ENCODE measurements at regions not wholly inside any gene's neighbourhood (a gene's known extent, or its start where the extent isn't known, plus 50 kb on each side); places are given as distances from the start of the nearest gene placed in this dataset.

DNA sequence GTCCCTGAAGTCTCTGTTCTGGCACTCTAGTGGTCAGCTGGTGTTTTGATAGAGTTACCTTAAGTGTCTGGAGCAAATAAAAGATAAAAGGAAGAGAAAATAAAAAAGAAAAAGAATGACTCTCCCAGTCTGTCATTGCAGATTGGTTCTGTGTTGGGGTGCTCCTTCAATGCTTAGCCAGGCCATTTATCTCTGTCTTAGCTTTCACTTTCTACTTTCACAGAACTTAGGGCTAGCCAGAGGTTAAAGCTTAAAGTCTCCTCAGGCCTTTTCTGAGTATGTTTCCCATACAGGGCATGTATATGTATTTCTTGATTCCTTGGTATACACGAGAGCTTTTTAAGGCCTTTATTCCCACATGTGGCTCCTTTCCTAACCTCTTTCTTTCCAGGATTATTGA, 83.1 kb upstream of the TEX13D start (continued):
- TF ChIP-seq ZNF600 (tag by site-specific recombination; IDR thresholded peaks at IDR 0.05) (no peak), ZFHX2 (tag by site-specific recombination; conservative IDR thresholded peaks at IDR 0.05) (no peak), ZNF121 (tag by site-specific recombination; IDR thresholded peaks at IDR 0.05) (no peak)
- TF ChIP-seq, protein P1, sequence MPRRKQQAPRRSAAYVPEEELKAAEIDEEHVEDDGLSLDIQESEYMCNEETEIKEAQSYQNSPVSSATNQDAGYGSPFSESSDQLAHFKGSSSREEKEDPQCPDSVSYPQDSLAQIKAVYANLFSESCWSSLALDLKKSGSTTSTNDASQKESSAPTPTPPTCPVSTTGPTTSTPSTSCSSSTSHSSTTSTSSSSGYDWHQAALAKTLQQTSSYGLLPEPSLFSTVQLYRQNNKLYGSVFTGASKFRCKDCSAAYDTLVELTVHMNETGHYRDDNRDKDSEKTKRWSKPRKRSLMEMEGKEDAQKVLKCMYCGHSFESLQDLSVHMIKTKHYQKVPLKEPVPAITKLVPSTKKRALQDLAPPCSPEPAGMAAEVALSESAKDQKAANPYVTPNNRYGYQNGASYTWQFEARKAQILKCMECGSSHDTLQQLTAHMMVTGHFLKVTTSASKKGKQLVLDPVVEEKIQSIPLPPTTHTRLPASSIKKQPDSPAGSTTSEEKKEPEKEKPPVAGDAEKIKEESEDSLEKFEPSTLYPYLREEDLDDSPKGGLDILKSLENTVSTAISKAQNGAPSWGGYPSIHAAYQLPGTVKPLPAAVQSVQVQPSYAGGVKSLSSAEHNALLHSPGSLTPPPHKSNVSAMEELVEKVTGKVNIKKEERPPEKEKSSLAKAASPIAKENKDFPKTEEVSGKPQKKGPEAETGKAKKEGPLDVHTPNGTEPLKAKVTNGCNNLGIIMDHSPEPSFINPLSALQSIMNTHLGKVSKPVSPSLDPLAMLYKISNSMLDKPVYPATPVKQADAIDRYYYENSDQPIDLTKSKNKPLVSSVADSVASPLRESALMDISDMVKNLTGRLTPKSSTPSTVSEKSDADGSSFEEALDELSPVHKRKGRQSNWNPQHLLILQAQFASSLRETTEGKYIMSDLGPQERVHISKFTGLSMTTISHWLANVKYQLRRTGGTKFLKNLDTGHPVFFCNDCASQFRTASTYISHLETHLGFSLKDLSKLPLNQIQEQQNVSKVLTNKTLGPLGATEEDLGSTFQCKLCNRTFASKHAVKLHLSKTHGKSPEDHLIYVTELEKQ (tag by site-specific recombination; IDR thresholded peaks at IDR 0.05; ENCODE audit: borderline replicate concordance) = no peak

DNA sequence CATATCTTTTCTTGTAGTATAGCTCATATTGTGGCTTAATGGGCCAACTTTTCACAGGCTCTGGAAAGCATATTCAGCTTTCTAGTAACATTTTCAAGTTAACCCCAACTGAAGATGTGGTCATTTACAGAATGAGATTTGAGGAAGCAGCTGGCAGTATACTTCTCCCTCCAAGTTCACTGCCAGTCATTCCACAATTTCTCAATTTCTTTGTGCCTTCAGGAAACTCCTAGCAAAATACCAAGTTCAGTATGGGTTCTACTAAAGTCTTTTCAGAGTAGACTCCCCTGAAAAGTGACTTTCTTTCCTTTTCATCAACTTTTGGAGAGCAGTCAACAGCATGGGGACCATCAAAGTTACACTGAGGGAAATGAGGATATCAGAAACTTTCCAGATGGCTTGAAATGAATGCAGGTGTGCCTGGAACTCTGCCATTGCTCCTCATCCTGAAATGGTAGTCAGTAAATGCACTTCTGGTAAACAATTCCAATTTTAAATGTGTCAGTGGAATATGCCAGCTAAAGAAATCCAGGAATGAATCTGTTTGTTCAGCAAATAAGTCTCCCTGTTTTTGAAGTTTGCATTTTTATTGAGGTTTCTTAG, 81.5 kb upstream of the TEX13D start:
- TF ChIP-seq ZNF629 (tag by site-specific recombination; IDR thresholded peaks at IDR 0.05) (no peak), YY1 (tag by site-specific recombination; IDR thresholded peaks at IDR 0.05) (no peak), EGR2 (tag by site-specific recombination; IDR thresholded peaks at IDR 0.05; ENCODE audit: low read depth) (no peak), ZNF560 (tag by site-specific recombination; IDR thresholded peaks at IDR 0.05; ENCODE audit: borderline replicate concordance) (no peak), ZNF664 (tag by site-specific recombination; IDR thresholded peaks at IDR 0.05) (no peak)
- Histone ChIP-seq H3K9me3 (ENCODE audit: control insufficient read depth, insufficient read depth, low read depth, low read length) (no peaks in the 10 kb centered on the region; the same call in 1 of the 2 replicates), H3K4me1 (ENCODE audit: control insufficient read depth, insufficient read depth, low read length) (no peaks in the 10 kb centered on the region), H3K36me3 (ENCODE audit: control insufficient read depth in 2 of 2, insufficient read depth in 1 of 2, low read length in 2 of 2) (no peaks in the 10 kb centered on the region), H3K27ac (ENCODE audit: extremely low read depth, low read depth, low read length) (no peak overlapping the region), H3K4me3 (ENCODE audit: low read depth, low read length) (no peak overlapping the region)
- ChIA-PET POLR2A (no interaction called here), CTCF (no interaction called here)

DNA sequence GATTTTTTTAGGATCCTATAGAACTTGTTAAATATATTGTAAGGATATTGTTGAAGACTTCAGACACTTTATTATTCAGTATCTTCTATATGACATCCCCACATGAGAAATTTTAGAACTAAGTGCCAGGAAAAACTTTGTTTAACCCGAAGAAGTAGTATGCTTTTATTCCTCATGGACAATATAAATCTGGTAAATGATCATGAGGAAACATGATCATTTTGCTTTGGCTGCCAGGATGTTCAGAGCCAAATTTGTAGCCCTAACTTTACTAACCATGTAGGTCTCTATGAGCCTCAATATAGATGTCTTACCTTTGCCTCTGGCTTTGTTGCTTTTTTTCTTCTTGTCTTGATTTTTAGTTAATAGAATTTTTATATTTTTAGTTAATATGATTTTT, 77.8 kb upstream of the TEX13D start:
- Histone ChIP-seq H3K4me3 (ENCODE audit: low read depth, low read length) (no peak overlapping the region), H3K4me1 (ENCODE audit: control insufficient read depth, insufficient read depth, low read length) (no peaks in the 10 kb centered on the region), H3K36me3 (ENCODE audit: control insufficient read depth in 2 of 2, insufficient read depth in 1 of 2, low read length in 2 of 2) (no peaks in the 10 kb centered on the region), H3K9me3 (ENCODE audit: control insufficient read depth, insufficient read depth, low read depth, low read length) (no peaks in the 10 kb centered on the region), H3K27ac (ENCODE audit: extremely low read depth, low read depth, low read length) (no peak overlapping the region)
- ChIA-PET POLR2A (no interaction called here), CTCF (no interaction called here)
- TF ChIP-seq SCRT1 (tag by site-specific recombination; IDR thresholded peaks at IDR 0.05; ENCODE audit: borderline replicate concordance) (no peak), KLF10 (tag by site-specific recombination; IDR thresholded peaks at IDR 0.05) (no peak), TRIM28 (IDR thresholded peaks at IDR 0.05; ENCODE audit: borderline replicate concordance, low read length) (no peak), ZNF623 (tag by site-specific recombination; IDR thresholded peaks at IDR 0.05) (no peak), ZNF521 (tag by site-specific recombination; IDR thresholded peaks at IDR 0.05) (no peak), RBAK (tag by site-specific recombination; IDR thresholded peaks at IDR 0.05) (no peak), YY1 (tag by site-specific recombination; IDR thresholded peaks at IDR 0.05) (no peak), ZNF76 (tag by site-specific recombination; IDR thresholded peaks at IDR 0.05; ENCODE audit: borderline replicate concordance, low read depth) (no peak), ZNF48 (tag by site-specific recombination; IDR thresholded peaks at IDR 0.05) (no peak), ZFHX2 (tag by site-specific recombination; conservative IDR thresholded peaks at IDR 0.05) (no peak)
- TF ChIP-seq, protein P2, sequence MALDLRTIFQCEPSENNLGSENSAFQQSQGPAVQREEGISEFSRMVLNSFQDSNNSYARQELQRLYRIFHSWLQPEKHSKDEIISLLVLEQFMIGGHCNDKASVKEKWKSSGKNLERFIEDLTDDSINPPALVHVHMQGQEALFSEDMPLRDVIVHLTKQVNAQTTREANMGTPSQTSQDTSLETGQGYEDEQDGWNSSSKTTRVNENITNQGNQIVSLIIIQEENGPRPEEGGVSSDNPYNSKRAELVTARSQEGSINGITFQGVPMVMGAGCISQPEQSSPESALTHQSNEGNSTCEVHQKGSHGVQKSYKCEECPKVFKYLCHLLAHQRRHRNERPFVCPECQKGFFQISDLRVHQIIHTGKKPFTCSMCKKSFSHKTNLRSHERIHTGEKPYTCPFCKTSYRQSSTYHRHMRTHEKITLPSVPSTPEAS (tag by site-specific recombination; IDR thresholded peaks at IDR 0.05) = no peak
- TF ChIP-seq, protein P3, sequence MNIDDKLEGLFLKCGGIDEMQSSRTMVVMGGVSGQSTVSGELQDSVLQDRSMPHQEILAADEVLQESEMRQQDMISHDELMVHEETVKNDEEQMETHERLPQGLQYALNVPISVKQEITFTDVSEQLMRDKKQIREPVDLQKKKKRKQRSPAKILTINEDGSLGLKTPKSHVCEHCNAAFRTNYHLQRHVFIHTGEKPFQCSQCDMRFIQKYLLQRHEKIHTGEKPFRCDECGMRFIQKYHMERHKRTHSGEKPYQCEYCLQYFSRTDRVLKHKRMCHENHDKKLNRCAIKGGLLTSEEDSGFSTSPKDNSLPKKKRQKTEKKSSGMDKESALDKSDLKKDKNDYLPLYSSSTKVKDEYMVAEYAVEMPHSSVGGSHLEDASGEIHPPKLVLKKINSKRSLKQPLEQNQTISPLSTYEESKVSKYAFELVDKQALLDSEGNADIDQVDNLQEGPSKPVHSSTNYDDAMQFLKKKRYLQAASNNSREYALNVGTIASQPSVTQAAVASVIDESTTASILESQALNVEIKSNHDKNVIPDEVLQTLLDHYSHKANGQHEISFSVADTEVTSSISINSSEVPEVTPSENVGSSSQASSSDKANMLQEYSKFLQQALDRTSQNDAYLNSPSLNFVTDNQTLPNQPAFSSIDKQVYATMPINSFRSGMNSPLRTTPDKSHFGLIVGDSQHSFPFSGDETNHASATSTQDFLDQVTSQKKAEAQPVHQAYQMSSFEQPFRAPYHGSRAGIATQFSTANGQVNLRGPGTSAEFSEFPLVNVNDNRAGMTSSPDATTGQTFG (tag by site-specific recombination; IDR thresholded peaks at IDR 0.05; ENCODE audit: borderline replicate concordance) = no peak
- TF ChIP-seq, protein P4, sequence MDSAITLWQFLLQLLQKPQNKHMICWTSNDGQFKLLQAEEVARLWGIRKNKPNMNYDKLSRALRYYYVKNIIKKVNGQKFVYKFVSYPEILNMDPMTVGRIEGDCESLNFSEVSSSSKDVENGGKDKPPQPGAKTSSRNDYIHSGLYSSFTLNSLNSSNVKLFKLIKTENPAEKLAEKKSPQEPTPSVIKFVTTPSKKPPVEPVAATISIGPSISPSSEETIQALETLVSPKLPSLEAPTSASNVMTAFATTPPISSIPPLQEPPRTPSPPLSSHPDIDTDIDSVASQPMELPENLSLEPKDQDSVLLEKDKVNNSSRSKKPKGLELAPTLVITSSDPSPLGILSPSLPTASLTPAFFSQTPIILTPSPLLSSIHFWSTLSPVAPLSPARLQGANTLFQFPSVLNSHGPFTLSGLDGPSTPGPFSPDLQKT (IDR thresholded peaks at IDR 0.05; ENCODE audit: borderline replicate concordance, low read depth, low read length) = no peak
- TF ChIP-seq, protein P5, sequence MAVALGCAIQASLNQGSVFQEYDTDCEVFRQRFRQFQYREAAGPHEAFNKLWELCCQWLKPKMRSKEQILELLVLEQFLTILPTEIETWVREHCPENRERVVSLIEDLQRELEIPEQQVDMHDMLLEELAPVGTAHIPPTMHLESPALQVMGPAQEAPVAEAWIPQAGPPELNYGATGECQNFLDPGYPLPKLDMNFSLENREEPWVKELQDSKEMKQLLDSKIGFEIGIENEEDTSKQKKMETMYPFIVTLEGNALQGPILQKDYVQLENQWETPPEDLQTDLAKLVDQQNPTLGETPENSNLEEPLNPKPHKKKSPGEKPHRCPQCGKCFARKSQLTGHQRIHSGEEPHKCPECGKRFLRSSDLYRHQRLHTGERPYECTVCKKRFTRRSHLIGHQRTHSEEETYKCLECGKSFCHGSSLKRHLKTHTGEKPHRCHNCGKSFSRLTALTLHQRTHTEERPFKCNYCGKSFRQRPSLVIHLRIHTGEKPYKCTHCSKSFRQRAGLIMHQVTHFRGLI (tag by site-specific recombination; IDR thresholded peaks at IDR 0.05) = no peak
- TF ChIP-seq, protein P6, sequence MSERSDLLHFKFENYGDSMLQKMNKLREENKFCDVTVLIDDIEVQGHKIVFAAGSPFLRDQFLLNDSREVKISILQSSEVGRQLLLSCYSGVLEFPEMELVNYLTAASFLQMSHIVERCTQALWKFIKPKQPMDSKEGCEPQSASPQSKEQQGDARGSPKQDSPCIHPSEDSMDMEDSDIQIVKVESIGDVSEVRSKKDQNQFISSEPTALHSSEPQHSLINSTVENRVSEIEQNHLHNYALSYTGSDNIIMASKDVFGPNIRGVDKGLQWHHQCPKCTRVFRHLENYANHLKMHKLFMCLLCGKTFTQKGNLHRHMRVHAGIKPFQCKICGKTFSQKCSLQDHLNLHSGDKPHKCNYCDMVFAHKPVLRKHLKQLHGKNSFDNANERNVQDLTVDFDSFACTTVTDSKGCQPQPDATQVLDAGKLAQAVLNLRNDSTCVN (tag by site-specific recombination; optimal IDR thresholded peaks at IDR 0.05) = no peak

Data from HEK293 (cell line).